ENCODE measurements at regions not wholly inside any gene's neighbourhood (a gene's known extent, or its start where the extent isn't known, plus 50 kb on each side); places are given as distances from the start of the nearest gene placed in this dataset.
"Not testable (repeated sequence)": the region's sequence is repeated elsewhere in the genome, so short reads cannot be mapped to it uniquely, and the experiment has no call there.

GRCh38 chr20:6663751-6664388, 103.6 kb upstream of the BMP2 start:
- no peak for DNase-seq (ENCODE audit: low read depth in 2 of 3, low spot score in 2 of 3)

GRCh38 chr20:6663104-6663503, 104.4 kb upstream of the BMP2 start:
- no peak for DNase-seq (ENCODE audit: low read depth in 2 of 3, low spot score in 2 of 3)

GRCh38 chr20:6662309-6662708, 105.2 kb upstream of the BMP2 start:
- DNase-seq (ENCODE audit: low read depth in 2 of 3, low spot score in 2 of 3), result no peak

- DNase-seq (ENCODE audit: low read depth in 2 of 3, low spot score in 2 of 3), result no peak
Measured at GRCh38 chr20:6660441-6660840, 107.0 kb upstream of the BMP2 start.

- DNase-seq (ENCODE audit: low read depth in 2 of 3, low spot score in 2 of 3), result not testable (repeated sequence)
Measured at GRCh38 chr20:6658909-6659308, 108.6 kb upstream of the BMP2 start.

- DNase-seq (ENCODE audit: low read depth in 2 of 3, low spot score in 2 of 3), result no peak
Measured at GRCh38 chr20:6657904-6658303, 109.6 kb upstream of the BMP2 start.

GRCh38 chr20:6657111-6657510, 110.4 kb upstream of the BMP2 start:
- DNase-seq (ENCODE audit: low read depth in 2 of 3, low spot score in 2 of 3), result no peak

GRCh38 chr20:6654513-6655252, 112.8 kb upstream of the BMP2 start:
- no peak for DNase-seq (ENCODE audit: low read depth in 2 of 3, low spot score in 2 of 3)

GRCh38 chr20:6651561-6651960, 115.9 kb upstream of the BMP2 start:
- no peak for DNase-seq (ENCODE audit: low read depth in 2 of 3, low spot score in 2 of 3)

- no peak for DNase-seq (ENCODE audit: low read depth in 2 of 3, low spot score in 2 of 3)
Measured at GRCh38 chr20:6651016-6651415, 116.5 kb upstream of the BMP2 start.

- DNase-seq (ENCODE audit: low read depth in 2 of 3, low spot score in 2 of 3), result no peak
Measured at GRCh38 chr20:6646021-6646636, 121.4 kb upstream of the BMP2 start.

- peak in 2 of 3 donors; percentile 31 to 72 for DNase-seq (ENCODE audit: low read depth in 2 of 3, low spot score in 2 of 3)
Measured at GRCh38 chr20:6644813-6645628, 122.5 kb upstream of the BMP2 start.

GRCh38 chr20:6641012-6641411, 126.5 kb upstream of the BMP2 start:
- no peak for DNase-seq (ENCODE audit: low read depth in 2 of 3, low spot score in 2 of 3)

- no peak for DNase-seq (ENCODE audit: low read depth in 2 of 3, low spot score in 2 of 3)
Measured at GRCh38 chr20:6637160-6637579, 130.3 kb upstream of the BMP2 start.

GRCh38 chr20:6636209-6637159, 131.0 kb upstream of the BMP2 start:
- peak in 2 of 3 donors; percentile 18 to 60 for DNase-seq (ENCODE audit: low read depth in 2 of 3, low spot score in 2 of 3)

GRCh38 chr20:6635034-6635736, 132.3 kb upstream of the BMP2 start:
- no peak for DNase-seq (ENCODE audit: low read depth in 2 of 3, low spot score in 2 of 3)

- no peak for DNase-seq (ENCODE audit: low read depth in 2 of 3, low spot score in 2 of 3)
Measured at GRCh38 chr20:6632187-6632586, 135.3 kb upstream of the BMP2 start.

GRCh38 chr20:6630514-6630913, 137.0 kb upstream of the BMP2 start:
- no peak for DNase-seq (ENCODE audit: low read depth in 2 of 3, low spot score in 2 of 3)

GRCh38 chr20:6629564-6629963, 137.9 kb upstream of the BMP2 start:
- no peak for DNase-seq (ENCODE audit: low read depth in 2 of 3, low spot score in 2 of 3)

Measured in hematopoietic multipotent progenitor cell (in vitro differentiated cells).